SU-DHL-6 (cell line): ENCODE measurements at regions not wholly inside any gene's neighbourhood (a gene's known extent, or its start where the extent isn't known, plus 50 kb on each side); places are given as distances from the start of the nearest gene placed in this dataset.

Experiments used
- CTCF ChIP-seq: fragments of 200-600 bp; sonication (generic); IDR thresholded peaks from one replicate; pipeline ENCODE4 v1.5.1; 2017; ENCODE audit warnings: antibody characterized with exemption, mild to moderate bottlenecking, low read length, moderate library complexity; ENCODE audit not compliant: insufficient read depth, poor library complexity, severe bottlenecking
- EZH2phosphoT487 ChIP-seq: fragments of 200-600 bp; sonication (generic), shearing (Covaris generic); conservative IDR thresholded peaks from 2 replicates; pipeline ENCODE4 v1.6.1; 2018; ENCODE audit warnings: mild to moderate bottlenecking, antibody characterized with exemption, low read length, moderate library complexity, mixed read lengths

GRCh38 chr6:16055852-16056251, 73.0 kb upstream of the MYLIP start:
- no peak for TF ChIP-seq CTCF
- no peak for TF ChIP-seq EZH2phosphoT487
